GM21619 (cell line): ENCODE measurements at regions not wholly inside any gene's neighbourhood (a gene's known extent, or its start where the extent isn't known, plus 50 kb on each side); places are given as distances from the start of the nearest gene placed in this dataset.

Experiments
- ATAC-seq: cut with Tn5 transposase; IDR thresholded peaks from one replicate; pipeline ENCODE4 v1.9.1; 2021; ENCODE audit not compliant: unreplicated experiment

DNA sequence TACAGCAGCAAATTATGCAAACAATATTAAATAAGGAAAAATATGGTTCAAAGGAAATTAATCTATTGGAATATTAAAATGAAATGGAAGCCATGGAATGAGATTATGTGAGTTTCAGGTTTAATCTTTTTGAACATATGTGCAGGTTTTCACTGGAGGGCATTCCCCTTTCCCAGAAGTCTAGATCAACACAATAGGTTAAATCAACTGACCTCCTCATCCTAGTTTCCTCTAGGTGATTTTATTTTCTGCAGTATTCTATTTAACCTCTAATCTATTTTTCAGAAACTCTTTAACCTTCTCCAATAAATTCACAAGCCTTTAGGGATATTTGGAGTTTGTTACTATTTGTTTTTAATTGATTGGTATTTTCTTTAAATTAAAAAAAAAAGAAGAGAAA, 2657.6 kb upstream of the PCDH20 start:
- no peak for ATAC-seq

DNA sequence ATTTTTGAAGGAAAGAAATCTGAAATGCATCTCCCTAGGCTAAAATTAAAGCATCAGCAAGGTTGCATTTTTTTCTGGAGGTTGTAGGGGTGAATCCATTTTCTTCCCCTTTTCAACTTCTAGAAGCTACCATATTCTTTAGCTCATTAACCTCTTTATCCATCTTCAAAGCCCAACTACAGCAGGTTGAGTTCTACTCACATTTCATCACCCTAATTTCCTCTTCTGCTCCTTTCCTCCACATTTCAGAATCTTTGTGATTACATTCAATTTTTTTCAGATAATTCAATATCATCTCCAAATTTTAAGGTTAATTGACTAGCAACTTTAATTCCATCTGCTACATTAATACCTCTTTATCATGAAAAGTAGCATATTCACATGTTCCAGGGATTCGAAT, 2655.7 kb upstream of the PCDH20 start:
- no peak for ATAC-seq

DNA sequence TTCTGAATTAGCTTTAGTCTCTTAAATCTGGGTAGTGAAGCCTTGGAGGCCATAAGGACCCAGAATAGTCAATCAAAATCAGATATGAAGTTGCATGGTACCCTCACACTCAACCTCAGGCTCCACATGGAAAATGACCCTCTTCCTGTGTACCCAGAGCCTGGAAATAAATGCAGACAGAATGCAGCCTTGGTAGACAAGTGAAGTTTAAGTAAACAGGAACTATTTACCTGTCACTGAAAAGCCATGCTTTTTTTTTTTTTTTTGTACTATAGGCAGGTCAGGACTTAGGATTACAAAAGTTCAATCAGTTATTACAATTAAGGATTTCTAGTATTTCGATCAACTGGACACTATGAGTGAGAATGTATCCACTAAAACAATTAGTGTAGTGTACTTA, 2654.2 kb upstream of the PCDH20 start:
- ATAC-seq, result no peak

DNA sequence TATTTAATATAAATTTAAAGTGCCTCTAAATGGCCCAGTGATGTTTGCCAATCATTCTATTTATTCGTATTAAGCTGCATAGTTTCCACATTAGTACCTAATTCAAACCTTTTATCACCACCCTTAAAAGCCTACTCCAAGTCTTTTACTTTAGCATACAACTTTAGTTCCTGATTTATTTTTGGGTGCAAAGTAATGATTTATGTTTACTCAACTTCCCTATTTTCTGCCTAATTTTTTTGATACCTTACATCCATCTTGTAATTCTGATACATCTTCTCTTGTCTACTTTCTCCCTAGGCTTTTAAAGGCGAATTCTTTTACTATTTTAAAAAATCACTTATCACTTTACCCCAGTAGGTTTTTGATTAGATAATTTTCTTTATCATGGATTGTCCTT, 2651.1 kb upstream of the PCDH20 start:
- no peak for ATAC-seq

DNA sequence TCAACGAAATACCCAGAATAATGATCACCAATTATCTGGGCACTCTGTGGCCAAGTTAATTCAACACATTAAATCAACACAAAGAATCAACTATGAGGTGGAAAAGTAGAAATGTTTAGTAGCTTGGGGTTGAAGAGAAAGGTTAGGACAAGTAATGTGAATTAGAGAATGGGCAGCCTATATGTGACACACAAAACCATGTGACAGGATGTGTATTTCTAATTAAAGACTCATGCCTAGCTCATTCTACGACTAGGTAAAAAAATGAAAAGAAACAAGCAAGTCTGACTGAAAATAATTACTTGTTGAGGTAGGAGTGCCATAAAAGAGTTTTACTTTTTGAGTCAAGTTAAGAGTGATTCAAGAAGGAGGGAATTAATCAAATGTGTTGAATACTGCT, 2646.0 kb upstream of the PCDH20 start:
- ATAC-seq, result no peak

DNA sequence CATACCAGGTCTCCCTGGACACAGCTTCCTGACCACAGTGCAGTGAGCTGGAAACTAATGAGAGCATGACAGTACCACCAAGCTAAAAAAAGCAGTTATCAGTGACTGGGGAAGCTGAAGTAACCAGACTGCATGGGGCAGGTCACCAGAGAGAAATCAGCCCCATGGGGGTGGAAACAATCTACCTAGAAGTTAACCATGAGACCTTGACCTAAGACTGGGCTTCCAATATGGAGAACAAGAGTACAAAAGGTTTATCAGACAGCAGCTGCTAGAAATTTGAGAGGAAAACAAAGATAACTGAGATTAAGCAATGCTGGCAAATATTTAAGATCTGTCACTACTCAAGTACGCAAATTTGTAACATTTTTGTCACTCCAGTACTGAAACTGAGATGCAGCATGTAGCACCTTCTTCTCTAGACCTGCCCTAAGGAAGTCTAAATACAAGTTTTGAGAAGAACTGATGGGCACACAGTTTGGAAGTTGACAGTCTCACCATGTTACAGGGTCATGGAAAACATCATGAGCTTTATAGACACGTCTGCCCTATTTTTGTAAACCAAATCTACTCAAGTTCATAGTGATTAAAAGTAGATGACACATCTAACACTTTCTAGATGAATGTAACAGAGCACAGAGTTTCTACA, 2641.8 kb upstream of the PCDH20 start:
- no peak for ATAC-seq

DNA sequence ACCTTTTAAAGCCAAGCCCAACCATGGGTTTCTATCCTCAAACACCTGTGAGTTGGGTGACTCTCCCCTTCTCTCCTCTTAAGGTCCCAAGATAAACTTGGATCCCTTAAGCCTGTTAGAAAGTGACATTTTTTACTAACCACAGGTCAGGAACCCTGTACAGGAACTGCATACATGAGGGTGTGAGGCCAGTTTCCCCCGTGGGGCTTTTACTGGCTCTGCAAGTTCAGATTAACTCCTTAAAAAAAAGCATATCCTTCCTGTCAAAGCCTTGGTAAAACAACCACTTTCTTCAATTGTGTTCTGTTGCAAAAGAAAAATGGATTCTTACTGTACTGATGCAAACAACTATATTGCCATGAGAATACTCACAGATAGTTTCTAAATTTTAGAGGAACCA, 2638.7 kb upstream of the PCDH20 start:
- ATAC-seq, result no peak

DNA sequence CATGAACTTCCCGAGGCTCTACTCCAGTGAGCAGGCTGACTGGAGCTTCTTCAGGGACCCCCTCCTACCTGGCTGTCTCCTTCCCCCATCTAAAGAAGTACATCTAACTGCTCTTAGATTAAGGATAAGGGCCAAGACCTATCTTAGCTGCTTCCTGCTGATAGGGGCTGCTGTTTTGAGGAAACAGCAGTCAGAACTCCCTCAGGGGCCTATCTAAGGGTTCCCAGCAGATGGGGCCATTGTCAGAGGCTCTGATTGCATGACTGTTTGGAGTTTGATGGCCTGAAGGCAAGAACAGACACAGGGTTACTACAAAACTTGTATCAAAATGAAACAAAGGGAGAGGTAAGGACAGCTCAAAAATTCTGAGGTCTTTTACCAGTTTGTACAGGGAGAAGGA, 2636.9 kb upstream of the PCDH20 start:
- no peak for ATAC-seq

DNA sequence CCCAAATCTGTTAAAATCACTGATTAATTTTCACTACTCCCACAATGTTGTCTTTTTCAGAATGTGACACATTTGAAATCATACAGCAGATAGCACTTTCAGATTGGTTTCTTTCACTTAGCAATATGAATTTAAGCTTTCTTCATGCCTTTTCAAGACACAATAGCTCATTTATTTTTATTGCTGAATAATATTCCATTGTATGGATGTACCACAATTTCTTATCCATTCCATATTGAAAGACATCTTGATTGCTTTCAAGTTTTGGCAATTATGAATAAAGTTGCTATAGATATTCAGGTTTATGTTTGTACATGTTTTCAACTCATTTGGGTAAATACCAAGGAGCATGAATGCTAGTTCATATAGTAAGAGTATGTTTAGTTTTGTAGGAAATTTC, 2635.6 kb upstream of the PCDH20 start:
- no peak for ATAC-seq

DNA sequence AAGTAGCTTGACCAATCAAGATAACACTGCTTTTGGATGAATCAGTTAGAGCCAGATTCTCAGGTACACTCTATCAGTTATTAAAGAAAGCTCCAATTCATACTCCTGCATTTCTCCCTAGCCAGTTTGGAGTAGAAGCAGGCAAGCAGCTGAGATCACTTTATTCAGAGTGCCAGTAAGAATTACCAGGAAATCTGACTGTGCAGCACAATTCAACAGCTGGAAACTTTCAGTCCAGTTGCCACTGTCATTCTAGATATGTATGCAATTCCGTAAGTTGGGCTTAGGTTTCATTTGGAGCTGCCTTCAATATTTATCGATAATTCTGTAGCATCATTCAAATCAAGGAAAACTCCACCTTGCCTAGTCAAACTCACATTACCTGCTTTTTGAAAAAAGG, 2625.6 kb upstream of the PCDH20 start:
- no peak for ATAC-seq

DNA sequence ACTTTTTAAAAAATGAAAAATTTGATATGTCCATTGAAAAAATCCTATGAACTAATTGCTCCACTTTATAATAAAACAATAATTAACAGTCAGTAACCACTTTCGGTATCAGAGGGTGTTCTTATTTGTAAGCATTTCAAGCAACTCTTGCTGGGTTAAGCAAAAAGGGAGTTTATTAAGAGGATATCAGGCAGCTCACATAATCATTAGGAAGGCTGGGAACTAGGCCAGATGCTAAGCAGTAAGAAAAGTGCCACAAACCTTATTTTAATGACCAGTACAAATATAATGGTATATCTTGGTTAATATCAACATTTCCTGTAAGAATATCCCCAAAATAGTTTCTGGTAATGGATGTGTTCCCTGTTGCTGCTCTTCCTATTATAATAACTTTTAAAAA, 2618.3 kb upstream of the PCDH20 start:
- ATAC-seq, result no peak

DNA sequence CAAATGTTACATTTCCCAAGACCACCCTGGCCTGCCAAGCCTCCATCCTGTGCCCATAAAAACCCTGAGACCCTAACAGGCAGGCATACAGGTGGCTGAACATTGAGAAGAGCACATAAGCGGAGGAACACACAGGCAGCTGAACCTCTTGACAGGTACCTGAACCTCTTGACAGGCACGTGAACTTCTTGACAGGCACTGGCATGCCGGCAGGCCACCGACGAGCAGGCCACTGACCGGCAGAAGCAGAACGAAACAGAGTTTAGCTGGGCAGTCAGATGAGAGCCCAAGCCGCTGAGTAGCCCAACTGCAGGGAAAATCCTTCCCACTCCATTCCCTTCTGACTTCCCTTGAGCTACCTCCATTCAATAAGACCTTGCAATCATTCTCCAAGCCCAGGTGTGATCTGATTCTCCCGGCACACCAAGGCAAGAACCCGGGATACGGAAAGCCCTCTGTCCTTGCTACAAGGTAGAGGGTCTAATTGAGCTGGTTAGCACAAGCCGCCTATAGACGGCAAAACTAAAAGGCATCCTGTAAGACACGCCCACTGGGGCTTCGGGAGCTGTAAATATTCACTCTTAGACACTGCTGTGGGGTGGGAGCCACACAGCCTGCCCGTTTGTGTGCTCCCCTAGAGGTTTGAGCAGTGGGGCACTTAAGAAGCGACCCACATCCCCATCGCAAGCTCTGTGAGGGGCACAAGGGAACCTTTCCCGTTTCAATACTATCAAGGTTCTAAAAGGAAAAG, 2613.9 kb upstream of the PCDH20 start:
- ATAC-seq, result no peak

DNA sequence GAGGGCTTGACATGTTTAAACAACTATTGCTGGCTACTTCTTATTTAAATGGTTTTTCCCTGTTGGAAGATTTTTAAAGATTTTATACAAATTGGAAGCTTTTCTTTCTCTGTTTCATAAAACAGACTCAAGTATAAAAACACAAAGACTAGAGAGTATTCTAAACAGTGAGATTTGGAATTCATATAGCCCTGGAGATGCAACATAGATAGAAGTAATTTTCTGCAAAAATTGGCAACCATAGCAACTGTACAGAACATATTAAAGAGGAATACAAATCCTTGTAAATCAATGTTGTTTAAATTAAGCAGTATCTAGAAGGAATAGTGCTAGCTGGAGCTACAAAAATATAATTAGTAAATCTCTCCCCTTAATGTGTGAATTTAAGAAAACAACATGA, 2612.9 kb upstream of the PCDH20 start:
- ATAC-seq, result no peak

DNA sequence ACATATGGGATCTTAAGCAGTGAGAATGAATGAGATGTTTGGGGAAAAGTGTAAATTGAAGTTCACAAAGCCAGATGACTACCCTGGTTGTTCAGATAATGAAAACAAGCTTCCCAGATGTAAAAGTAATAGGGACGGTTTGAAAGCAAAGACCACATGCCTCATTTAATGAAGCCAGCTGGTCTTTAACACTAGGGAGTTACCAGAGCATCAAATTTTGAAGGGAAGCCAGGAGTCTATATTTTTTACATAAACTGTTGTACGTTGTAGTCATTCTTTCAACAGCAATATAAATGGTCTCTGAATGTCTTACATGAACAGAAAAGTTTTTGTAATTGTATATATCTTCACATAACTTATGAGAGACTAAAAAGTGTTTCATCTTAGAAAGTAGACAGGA, 2604.5 kb upstream of the PCDH20 start:
- ATAC-seq, result no peak

DNA sequence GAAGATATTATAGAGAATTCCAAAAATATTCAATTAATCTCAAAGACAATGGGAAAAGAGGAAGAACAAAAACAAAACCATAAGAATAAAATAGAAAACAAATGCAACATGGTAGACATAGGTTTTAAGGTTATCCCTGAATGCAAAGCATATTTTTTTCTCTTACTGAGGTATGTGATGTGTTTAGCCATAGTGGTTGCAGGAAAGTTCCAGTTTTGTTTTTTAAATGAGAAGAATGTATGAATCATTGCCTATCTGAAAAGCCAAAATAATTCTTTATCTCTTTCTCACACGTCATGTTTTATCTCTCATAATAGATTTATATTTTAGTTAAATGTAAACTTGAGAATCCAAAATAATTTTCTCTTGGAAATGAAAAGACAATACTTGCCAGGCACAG, 2591.7 kb upstream of the PCDH20 start:
- no peak for ATAC-seq

DNA sequence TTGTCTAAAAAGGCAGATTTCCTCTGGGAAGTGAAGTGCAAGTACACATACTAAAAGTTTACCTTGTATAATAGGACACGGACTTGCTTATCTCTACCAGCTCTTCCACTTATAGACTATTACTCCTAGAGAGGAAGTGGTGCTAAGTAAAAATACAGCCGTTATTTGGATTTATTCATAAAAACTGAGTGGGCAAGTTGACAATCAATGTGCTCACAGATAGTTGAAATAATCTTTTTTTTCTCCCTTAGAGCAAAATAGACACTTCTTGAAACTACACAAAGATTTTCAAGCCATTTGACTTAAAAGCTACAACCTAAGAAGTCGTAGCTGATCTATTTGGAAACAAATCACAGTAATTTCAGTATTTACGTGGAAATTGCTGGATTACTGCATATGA, 2584.7 kb upstream of the PCDH20 start:
- ATAC-seq, result no peak

DNA sequence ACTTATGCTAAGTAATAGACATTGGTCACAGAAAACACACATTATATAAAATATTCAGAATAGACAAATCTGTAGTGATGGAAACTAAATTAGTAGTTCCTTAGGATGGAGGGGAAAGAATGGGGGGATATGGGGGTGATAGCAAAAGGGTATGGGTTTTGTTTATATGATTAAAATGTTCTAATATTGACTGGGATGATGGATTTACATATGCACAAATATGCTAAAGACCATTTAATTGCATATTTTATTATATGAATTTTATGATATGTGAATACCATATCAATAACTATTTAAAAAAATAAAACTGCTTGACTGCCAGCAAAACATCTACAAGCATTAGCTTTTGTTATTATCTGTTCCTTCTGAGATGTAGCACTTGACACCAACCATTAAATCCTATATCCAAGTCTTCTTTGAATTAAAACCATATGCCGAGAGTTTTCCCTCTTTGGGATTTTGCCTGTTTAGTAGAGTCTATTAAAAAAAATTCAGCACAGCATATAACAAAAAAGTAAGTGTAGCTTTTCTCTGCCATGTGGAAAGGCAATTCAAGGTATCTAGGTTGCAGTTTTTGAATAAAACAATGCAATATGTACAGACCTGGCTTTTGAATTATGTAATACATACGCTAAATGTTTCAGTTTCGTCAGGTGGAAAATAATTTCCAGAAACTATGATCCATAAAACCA, 2584.1 kb upstream of the PCDH20 start:
- ATAC-seq, result no peak

DNA sequence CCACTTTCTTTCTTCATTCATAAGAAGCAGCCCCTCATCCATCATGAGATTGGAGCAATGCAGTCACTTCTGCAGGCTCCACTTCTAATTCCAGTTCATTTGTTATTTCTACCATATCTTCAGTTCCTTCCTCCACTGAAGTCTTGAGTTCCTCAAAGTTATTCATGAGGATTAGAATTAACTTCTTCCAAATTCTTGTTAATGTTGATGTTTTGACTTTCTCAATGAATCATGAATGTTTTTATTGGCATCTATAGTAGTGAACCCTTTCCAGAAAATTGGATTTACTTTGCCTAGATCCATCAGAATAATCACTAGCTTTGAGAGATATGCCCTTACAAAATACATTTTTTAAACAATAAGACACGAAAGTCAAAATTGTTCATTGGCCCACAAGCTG, 2567.7 kb upstream of the PCDH20 start:
- ATAC-seq, result no peak

DNA sequence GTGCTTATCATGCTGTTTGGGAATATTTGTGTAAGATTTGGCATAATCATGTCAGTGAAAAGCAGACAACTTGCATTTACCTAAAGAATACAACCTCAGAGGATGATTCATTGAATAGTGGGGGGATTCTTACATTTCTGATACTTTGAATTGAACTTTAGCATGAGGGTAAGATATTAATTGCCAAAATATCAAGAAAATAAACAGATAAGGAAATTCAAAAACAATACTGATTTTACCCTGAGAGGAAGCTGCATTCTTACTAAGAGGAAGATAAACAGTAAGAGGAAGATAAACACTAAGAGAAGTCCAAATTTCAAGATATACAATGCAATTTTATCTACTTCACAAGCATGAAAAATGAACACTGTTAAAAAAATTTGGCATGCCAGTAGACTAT, 2564.3 kb upstream of the PCDH20 start:
- no peak for ATAC-seq

DNA sequence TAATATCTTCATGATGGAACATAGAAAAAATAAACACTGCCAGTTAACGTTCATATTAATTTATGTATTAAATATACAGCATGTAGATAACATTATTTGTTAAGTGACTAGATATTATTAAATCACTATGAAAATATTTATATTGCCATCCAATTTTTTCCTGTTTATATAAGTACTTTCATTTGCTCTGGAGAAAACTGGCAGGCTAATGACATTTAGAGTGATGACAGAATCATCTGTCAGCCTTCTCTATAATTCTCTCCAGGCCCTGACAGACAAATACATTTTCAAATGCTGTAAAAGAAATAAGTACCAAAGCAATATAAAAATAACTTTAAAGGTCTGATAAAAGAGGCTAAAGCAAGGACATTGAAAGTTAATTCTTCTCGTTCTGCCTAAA, 2556.7 kb upstream of the PCDH20 start:
- ATAC-seq, result no peak

DNA sequence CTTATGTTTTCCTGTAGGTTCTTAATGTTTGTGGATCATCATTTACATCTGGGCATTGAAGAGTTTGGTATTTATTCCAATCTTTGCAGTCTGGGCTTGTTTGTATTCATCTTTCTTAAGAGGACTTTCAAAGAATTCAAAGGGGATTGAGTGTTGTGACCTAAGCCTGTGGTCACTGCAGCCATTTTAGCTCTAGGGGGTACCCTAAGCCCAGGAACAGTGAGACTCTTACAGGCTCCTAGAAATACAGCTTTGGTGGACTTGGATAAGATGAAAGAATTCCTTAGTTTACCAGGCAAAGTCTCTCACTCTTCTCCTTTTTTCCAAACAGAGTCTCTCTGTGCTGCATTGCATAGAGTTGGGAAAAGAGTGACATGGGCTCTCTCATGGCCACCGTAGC, 2539.0 kb upstream of the PCDH20 start:
- ATAC-seq, result no peak

DNA sequence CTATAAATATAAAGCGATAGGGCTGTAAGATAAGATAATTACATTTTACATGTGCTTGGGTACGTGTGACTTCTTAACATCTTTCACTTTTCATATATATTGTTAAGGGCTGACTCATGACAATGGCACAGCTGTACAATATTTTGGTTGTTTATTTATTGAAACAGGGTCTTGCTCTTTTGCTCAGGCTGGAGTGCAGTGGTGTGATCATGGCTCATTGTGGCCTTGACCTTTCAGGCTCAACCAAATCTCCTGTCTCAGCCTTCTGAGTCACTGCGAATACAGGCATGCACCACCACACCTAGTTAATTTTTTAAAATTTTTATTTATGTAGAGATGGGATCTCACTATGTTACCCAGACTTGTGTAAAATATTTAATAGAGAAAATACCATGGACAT, 2532.4 kb upstream of the PCDH20 start:
- ATAC-seq, result no peak
